ENCODE measurements at regions not wholly inside any gene's neighbourhood (a gene's known extent, or its start where the extent isn't known, plus 50 kb on each side); places are given as distances from the start of the nearest gene placed in this dataset.

DNA sequence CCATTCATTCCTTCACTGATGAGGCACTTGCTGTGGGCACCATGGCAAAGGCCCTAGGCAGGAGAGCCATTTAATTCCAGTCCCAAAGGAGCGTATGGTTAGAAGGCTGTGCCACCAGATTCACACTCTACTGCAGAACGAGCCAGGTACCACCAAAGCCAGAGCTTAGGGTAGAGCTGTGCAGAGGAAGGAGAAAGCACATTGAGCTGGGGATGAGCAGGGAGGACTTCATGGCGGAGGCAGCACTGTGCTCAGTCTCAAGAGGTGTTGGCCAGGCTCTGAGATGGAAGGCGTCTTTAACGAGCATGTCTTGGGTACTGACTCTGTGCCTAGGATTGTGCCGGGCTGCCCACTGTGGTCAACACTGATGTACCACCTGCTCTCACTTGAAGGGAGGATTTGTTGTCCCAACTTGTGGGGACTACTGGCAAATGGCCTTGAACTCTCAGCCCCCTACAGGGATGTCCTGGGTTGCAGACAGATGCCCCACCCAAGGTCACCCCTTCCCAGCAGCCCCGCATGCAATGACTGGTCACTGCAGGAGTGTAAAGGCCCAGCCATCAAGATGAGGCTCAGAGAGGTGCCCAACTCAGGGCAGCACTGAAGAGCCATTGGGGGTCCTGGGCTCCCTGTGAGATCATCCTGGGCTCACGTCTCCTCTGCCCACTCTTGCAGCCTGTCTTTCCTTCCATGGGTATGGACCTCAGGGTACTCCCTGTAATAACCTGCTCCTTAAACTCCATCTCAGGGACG, 251.4 kb downstream of the GLI2 start:
- TF ChIP-seq, protein P1, sequence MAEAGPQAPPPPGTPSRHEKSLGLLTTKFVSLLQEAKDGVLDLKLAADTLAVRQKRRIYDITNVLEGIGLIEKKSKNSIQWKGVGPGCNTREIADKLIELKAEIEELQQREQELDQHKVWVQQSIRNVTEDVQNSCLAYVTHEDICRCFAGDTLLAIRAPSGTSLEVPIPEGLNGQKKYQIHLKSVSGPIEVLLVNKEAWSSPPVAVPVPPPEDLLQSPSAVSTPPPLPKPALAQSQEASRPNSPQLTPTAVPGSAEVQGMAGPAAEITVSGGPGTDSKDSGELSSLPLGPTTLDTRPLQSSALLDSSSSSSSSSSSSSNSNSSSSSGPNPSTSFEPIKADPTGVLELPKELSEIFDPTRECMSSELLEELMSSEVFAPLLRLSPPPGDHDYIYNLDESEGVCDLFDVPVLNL (IDR thresholded peaks at IDR 0.05; ENCODE audit: low read depth, low read length): no peak
- TF ChIP-seq, protein P2, sequence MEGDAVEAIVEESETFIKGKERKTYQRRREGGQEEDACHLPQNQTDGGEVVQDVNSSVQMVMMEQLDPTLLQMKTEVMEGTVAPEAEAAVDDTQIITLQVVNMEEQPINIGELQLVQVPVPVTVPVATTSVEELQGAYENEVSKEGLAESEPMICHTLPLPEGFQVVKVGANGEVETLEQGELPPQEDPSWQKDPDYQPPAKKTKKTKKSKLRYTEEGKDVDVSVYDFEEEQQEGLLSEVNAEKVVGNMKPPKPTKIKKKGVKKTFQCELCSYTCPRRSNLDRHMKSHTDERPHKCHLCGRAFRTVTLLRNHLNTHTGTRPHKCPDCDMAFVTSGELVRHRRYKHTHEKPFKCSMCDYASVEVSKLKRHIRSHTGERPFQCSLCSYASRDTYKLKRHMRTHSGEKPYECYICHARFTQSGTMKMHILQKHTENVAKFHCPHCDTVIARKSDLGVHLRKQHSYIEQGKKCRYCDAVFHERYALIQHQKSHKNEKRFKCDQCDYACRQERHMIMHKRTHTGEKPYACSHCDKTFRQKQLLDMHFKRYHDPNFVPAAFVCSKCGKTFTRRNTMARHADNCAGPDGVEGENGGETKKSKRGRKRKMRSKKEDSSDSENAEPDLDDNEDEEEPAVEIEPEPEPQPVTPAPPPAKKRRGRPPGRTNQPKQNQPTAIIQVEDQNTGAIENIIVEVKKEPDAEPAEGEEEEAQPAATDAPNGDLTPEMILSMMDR (IDR thresholded peaks at IDR 0.05 in 2 of 3, conservative IDR thresholded peaks at IDR 0.05 in 1 of 3; ENCODE audit: control insufficient read depth in 2 of 3, extremely low read depth in 1 of 3, insufficient read depth in 1 of 3, low read depth in 3 of 3, low read length in 3 of 3): no peak
- TF ChIP-seq ZNF622 (IDR thresholded peaks at IDR 0.05): no peak
- TF ChIP-seq SIN3A (IDR thresholded peaks at IDR 0.05; ENCODE audit: low read depth, low read length): no peak
- TF ChIP-seq MTA2 (IDR thresholded peaks at IDR 0.05; ENCODE audit: low read depth): no peak
